A549 (cell line): ENCODE measurements at regions not wholly inside any gene's neighbourhood (a gene's known extent, or its start where the extent isn't known, plus 50 kb on each side); places are given as distances from the start of the nearest gene placed in this dataset.
A peak's percentile ranks its signal among the peaks of the same experiment; 100 is the strongest.

Experiments used
- ATAC-seq, 2 experiments: fragments of 200-7000 bp in 1 of 2; fragments of >200 bp in 1 of 2; cut with Nextera tagmentation in 1 of 2; cut with Tn5 transposase in 1 of 2; 3 replicates each; pipeline versions ENCODE4 v1.8.0 to v1.9.1; 2018 to 2020; ENCODE audit warnings: mild to moderate bottlenecking in 1 of 2, moderate library complexity in 1 of 2
- CTCF ChIA-PET: fragments of 300-600 bp; sonication (Branson Sonifier 250); formaldehyde crosslinking; extraction: SDS; loops from one replicate; lab custom pipeline; 2021; ENCODE audit warnings: antibody characterized with exemption, inconsistent platforms; lab: Yijun Ruan, JAX
- POLR2A ChIA-PET: fragments of 350-600 bp; formaldehyde crosslinking; extraction: SDS; loops from one replicate; lab custom pipeline; 2021; ENCODE audit warnings: antibody characterized with exemption, inconsistent platforms; lab: Yijun Ruan, JAX
- DNase-seq, 2 experiments: peaks; one replicate each; pipeline versions ENCODE4 v3.0.0 to v3.0.0-alpha.2; 2011 to 2016; ENCODE audit warnings: low read depth in 1 of 2, low spot score in 1 of 2
- FAIRE-seq: peaks from 2 replicates; lab custom pipeline; 2011; peaks lifted over from hg19 to GRCh38; lab: Jason Lieb, UNC
- H3K27ac ChIP-seq, 2 experiments: fragments of >200 bp; sonication (Bioruptor Twin); formaldehyde crosslinking; 3 replicates each; pipeline ENCODE4 v1.5.1; 2016 to 2017
- H3K4me1 ChIP-seq: fragments of >200 bp; sonication (Bioruptor Twin); formaldehyde crosslinking; 3 replicates; pipeline ENCODE4 v1.6.1; 2016
- H3K4me2 ChIP-seq: fragments of >200 bp; sonication (Bioruptor Twin); formaldehyde crosslinking; 3 replicates; pipeline ENCODE4 v1.6.1; 2016
- H3K4me3 ChIP-seq: fragments of >200 bp; sonication (Bioruptor Twin); formaldehyde crosslinking; 3 replicates; pipeline ENCODE4 v1.5.1; 2016
- H3K9me3 ChIP-seq: fragments of >200 bp; sonication (Bioruptor Twin); formaldehyde crosslinking; 3 replicates; pipeline ENCODE4 v1.6.1; 2016
- CBX2 ChIP-seq: fragments of 200-600 bp; sonication (generic); IDR thresholded peaks from 2 replicates; pipeline ENCODE4 v1.6.1; 2016; ENCODE audit warnings: low read depth, mild to moderate bottlenecking, borderline replicate concordance
- CBX8 ChIP-seq: fragments of 200-600 bp; sonication (generic); IDR thresholded peaks from 2 replicates; pipeline ENCODE4 v1.6.1; 2016
- CEBPB ChIP-seq, 2 experiments: fragments of >200 bp in 1 of 2; sonication (Bioruptor Twin) in 1 of 2; formaldehyde crosslinking in 1 of 2; IDR thresholded peaks; 2 replicates each; pipeline ENCODE4 v1.6.1; 2012 to 2016
- CHD2 ChIP-seq: fragments of 150-350 bp; IDR thresholded peaks from 2 replicates; pipeline ENCODE4 v1.6.1; 2014; ENCODE audit warnings: low read length; ENCODE audit not compliant: partially characterized antibody
- CHD4 ChIP-seq: fragments of 200-600 bp; sonication (generic); IDR thresholded peaks from 2 replicates; pipeline ENCODE4 v1.6.1; 2016; ENCODE audit warnings: antibody characterized with exemption, mild to moderate bottlenecking, borderline replicate concordance
- EP300 ChIP-seq, 2 experiments: fragments of >200 bp; sonication (Bioruptor Twin); formaldehyde crosslinking; IDR thresholded peaks; 2 replicates in 1 of 2; 3 replicates in 1 of 2; pipeline ENCODE4 v1.6.1; 2016 to 2017
- FOSB ChIP-seq: fragments of 250-450 bp; sonication (Bioruptor Pico); IDR thresholded peaks from 2 replicates; pipeline ENCODE4 v1.5.0; 2020; ENCODE audit warnings: mild to moderate bottlenecking, moderate library complexity
- FOXS1 ChIP-seq: fragments of 250-450 bp; sonication (Bioruptor Pico); IDR thresholded peaks from 2 replicates; pipeline ENCODE4 v1.5.0; 2020; ENCODE audit warnings: mild to moderate bottlenecking, moderate library complexity
- HOXA7 ChIP-seq: fragments of 250-450 bp; sonication (Bioruptor Pico); IDR thresholded peaks from 2 replicates; pipeline ENCODE4 v1.5.0; 2020; ENCODE audit warnings: mild to moderate bottlenecking, moderate library complexity
- HOXB13 ChIP-seq: fragments of 250-450 bp; sonication (Bioruptor Pico); IDR thresholded peaks from 2 replicates; pipeline ENCODE4 v1.5.0; 2020; ENCODE audit warnings: low read depth, mild to moderate bottlenecking, moderate library complexity
- HOXB5 ChIP-seq: fragments of 250-450 bp; sonication (Bioruptor Pico); IDR thresholded peaks from 2 replicates; pipeline ENCODE4 v1.5.0; 2020; ENCODE audit warnings: mild to moderate bottlenecking, moderate library complexity
- JUN ChIP-seq, 2 experiments: fragments of >200 bp; sonication (Bioruptor Twin); formaldehyde crosslinking; IDR thresholded peaks; 2 replicates in 1 of 2; 3 replicates in 1 of 2; pipeline ENCODE4 v1.6.1; 2016 to 2017
- JUNB ChIP-seq: fragments of >200 bp; sonication (Bioruptor Twin); formaldehyde crosslinking; IDR thresholded peaks from 2 replicates; pipeline ENCODE4 v1.6.1; 2016
- KDM5A ChIP-seq: fragments of 200-600 bp; sonication (generic); IDR thresholded peaks from 2 replicates; pipeline ENCODE4 v1.6.1; 2016; ENCODE audit warnings: antibody characterized with exemption, mild to moderate bottlenecking
- MAFK ChIP-seq: fragments of 450-650 bp; IDR thresholded peaks from 2 replicates; pipeline ENCODE4 v1.6.1; 2014; ENCODE audit not compliant: partially characterized antibody
- MYC ChIP-seq: IDR thresholded peaks from 2 replicates; pipeline ENCODE4 v1.6.1; 2012; ENCODE audit warnings: mild to moderate bottlenecking, inconsistent platforms, low read length, improper control_type of control experiment, borderline replicate concordance
- NPAS2 ChIP-seq: fragments of 250-450 bp; sonication (Bioruptor Pico); IDR thresholded peaks from 2 replicates; pipeline ENCODE4 v1.8.0; 2022; ENCODE audit warnings: mild to moderate bottlenecking, moderate library complexity, borderline replicate concordance
- NR3C1 ChIP-seq: fragments of >200 bp; sonication (Bioruptor Twin); formaldehyde crosslinking; IDR thresholded peaks from 3 replicates; pipeline ENCODE4 v1.6.1; 2017
- PHF8 ChIP-seq: fragments of 200-600 bp; sonication (generic); IDR thresholded peaks from 2 replicates; pipeline ENCODE4 v1.6.1; 2016; ENCODE audit warnings: low read depth, mild to moderate bottlenecking, antibody characterized with exemption, moderate library complexity, borderline replicate concordance
- RCOR1 ChIP-seq: fragments of 150-350 bp; IDR thresholded peaks from 2 replicates; pipeline ENCODE4 v1.6.1; 2014; ENCODE audit warnings: antibody characterized with exemption, low read length, low read depth
- RNF2 ChIP-seq: fragments of 200-600 bp; sonication (generic); IDR thresholded peaks from 2 replicates; pipeline ENCODE4 v1.6.1; 2016; ENCODE audit warnings: low read depth, mild to moderate bottlenecking, antibody characterized with exemption, moderate library complexity, borderline replicate concordance
- SMC3 ChIP-seq: fragments of >200 bp; sonication (Bioruptor Twin); formaldehyde crosslinking; IDR thresholded peaks from 3 replicates; pipeline ENCODE4 v1.6.1; 2018; ENCODE audit warnings: inconsistent platforms
- TFCP2L1 ChIP-seq: fragments of 250-450 bp; sonication (Bioruptor Pico); IDR thresholded peaks from 2 replicates; pipeline ENCODE4 v1.5.0; 2021; ENCODE audit warnings: mild to moderate bottlenecking
- ZFP36 ChIP-seq: fragments of 450-650 bp; IDR thresholded peaks from 2 replicates; pipeline ENCODE4 v1.6.1; 2014; ENCODE audit warnings: borderline replicate concordance; ENCODE audit not compliant: partially characterized antibody
- ZSCAN20 ChIP-seq: fragments of 250-450 bp; sonication (Bioruptor Pico); IDR thresholded peaks from 2 replicates; pipeline ENCODE4 v1.8.0; 2022; ENCODE audit warnings: mild to moderate bottlenecking, moderate library complexity
- WGBS: methylation state at CpG from one replicate; pipeline ENCODE4 v1.1.6; 2017; ENCODE audit errors: missing lambda C conversion rate; 5-methylcytosine and 5-hydroxymethylcytosine counted together
- TF ChIP-seq, protein P1 (sequence below): fragments of >200 bp; sonication (Bioruptor Twin); formaldehyde crosslinking; IDR thresholded peaks from 3 replicates; pipeline ENCODE4 v1.6.1; 2016
- TF ChIP-seq, protein P2 (sequence below): fragments of >200 bp; sonication (Bioruptor Twin); formaldehyde crosslinking; IDR thresholded peaks from 3 replicates; pipeline ENCODE4 v1.5.1; 2016
- TF ChIP-seq, protein P3 (sequence below): fragments of 250-450 bp; sonication (Bioruptor Pico); IDR thresholded peaks from 2 replicates; pipeline ENCODE4 v1.5.0; 2021; ENCODE audit warnings: mild to moderate bottlenecking, moderate library complexity, borderline replicate concordance
- TF ChIP-seq, protein P4 (sequence below): fragments of >200 bp; sonication (Bioruptor Twin); formaldehyde crosslinking; IDR thresholded peaks from 2 replicates; pipeline ENCODE4 v1.6.1; 2016
- TF ChIP-seq, protein P5 (sequence below): fragments of 250-450 bp; sonication (Bioruptor Pico); IDR thresholded peaks from 2 replicates; pipeline ENCODE4 v1.5.0; 2020; ENCODE audit warnings: low read depth, mild to moderate bottlenecking, moderate library complexity
- TF ChIP-seq, protein P6 (sequence below): IDR thresholded peaks from 2 replicates; pipeline ENCODE4 v1.6.1; 2012
- TF ChIP-seq, protein P7 (sequence below): fragments of 450-650 bp; IDR thresholded peaks from 2 replicates; pipeline ENCODE4 v1.6.1; 2014; ENCODE audit warnings: antibody characterized with exemption
- TF ChIP-seq, protein P8 (sequence below): IDR thresholded peaks from 2 replicates; pipeline ENCODE4 v1.6.1; 2012; ENCODE audit warnings: low read depth, borderline replicate concordance

DNA sequence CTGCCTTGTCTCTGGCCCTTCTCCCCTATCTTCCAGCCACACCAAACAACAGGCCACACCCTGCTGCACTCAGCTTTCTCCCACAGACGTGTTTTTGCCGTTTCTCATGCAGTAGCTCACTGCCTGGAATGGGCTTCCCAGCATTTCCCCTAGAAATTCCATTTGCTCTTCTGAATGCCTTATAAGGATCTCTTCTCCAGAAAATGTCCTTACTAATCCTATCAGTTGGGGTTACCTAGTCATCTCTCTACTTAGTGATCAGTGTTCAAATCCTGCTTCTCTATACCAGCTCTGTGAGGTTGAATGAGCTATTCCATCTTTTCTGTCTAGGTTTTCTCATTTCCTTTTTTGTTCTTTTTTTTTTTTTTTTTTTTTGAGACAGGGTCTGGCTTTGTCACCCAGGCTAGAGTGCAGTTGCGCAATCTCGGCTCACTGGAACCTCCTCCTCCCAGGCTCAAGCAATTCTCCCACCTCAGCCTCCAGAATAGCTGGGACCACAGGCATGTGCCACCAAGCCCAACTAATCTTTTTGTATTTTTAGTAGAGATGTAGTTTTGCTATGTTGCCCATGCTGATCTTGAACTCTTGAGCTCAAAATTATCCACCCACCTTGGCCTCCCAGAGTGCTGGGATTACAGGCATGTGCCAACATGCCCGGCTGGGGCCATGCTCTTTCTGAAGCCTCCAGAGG, 98.2 kb upstream of the CHD2 start:
- DNase-seq (peak in 1 of 2 experiments; percentile 86), ATAC-seq (peak in 1 of 2 experiments; percentile 3; a peak in 2 of 6 replicates)
- TF ChIP-seq, protein P1, sequence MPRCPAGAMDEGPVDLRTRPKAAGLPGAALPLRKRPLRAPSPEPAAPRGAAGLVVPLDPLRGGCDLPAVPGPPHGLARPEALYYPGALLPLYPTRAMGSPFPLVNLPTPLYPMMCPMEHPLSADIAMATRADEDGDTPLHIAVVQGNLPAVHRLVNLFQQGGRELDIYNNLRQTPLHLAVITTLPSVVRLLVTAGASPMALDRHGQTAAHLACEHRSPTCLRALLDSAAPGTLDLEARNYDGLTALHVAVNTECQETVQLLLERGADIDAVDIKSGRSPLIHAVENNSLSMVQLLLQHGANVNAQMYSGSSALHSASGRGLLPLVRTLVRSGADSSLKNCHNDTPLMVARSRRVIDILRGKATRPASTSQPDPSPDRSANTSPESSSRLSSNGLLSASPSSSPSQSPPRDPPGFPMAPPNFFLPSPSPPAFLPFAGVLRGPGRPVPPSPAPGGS, result no peak
- TF ChIP-seq RNF2 (no peak), FOXS1 (CRISPR knock-in tag) (no peak; the same call in 1 of the 2 replicates), EP300 (IDR thresholded peaks at IDR 0.05) (no peak), JUN (IDR thresholded peaks at IDR 0.05) (no peak), HOXA7 (no peak), CHD4 (no peak), MAFK (no peak), KDM5A (no peak), CHD2 (no peak), NPAS2 (no peak), RCOR1 (no peak), ZFP36 (no peak), NR3C1 (no peak), MYC (no peak), CBX8 (no peak), TFCP2L1 (CRISPR knock-in tag) (0 out of 2 replicates have a peak, but pooled peaks have one; percentile 63), JUNB (no peak), FOSB (CRISPR knock-in tag) (no peak), CEBPB (IDR thresholded peaks at IDR 0.05) (peak; percentile 96 to 99), PHF8 (no peak), CBX2 (no peak), ZSCAN20 (CRISPR knock-in tag) (peak; percentile 59; the same call in 1 of the 2 replicates), HOXB13 (CRISPR knock-in tag) (peak; percentile 74; the same call in 1 of the 2 replicates), HOXB5 (CRISPR knock-in tag) (peak; percentile 43; the same call in 1 of the 2 replicates), SMC3 (no peak)
- TF ChIP-seq, protein P2, sequence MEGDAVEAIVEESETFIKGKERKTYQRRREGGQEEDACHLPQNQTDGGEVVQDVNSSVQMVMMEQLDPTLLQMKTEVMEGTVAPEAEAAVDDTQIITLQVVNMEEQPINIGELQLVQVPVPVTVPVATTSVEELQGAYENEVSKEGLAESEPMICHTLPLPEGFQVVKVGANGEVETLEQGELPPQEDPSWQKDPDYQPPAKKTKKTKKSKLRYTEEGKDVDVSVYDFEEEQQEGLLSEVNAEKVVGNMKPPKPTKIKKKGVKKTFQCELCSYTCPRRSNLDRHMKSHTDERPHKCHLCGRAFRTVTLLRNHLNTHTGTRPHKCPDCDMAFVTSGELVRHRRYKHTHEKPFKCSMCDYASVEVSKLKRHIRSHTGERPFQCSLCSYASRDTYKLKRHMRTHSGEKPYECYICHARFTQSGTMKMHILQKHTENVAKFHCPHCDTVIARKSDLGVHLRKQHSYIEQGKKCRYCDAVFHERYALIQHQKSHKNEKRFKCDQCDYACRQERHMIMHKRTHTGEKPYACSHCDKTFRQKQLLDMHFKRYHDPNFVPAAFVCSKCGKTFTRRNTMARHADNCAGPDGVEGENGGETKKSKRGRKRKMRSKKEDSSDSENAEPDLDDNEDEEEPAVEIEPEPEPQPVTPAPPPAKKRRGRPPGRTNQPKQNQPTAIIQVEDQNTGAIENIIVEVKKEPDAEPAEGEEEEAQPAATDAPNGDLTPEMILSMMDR, result no peak
- TF ChIP-seq, protein P3, sequence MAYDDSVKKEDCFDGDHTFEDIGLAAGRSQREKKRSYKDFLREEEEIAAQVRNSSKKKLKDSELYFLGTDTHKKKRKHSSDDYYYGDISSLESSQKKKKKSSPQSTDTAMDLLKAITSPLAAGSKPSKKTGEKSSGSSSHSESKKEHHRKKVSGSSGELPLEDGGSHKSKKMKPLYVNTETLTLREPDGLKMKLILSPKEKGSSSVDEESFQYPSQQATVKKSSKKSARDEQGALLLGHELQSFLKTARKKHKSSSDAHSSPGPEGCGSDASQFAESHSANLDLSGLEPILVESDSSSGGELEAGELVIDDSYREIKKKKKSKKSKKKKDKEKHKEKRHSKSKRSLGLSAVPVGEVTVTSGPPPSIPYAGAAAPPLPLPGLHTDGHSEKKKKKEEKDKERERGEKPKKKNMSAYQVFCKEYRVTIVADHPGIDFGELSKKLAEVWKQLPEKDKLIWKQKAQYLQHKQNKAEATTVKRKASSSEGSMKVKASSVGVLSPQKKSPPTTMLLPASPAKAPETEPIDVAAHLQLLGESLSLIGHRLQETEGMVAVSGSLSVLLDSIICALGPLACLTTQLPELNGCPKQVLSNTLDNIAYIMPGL (CRISPR knock-in tag), result no peak
- TF ChIP-seq, protein P4, sequence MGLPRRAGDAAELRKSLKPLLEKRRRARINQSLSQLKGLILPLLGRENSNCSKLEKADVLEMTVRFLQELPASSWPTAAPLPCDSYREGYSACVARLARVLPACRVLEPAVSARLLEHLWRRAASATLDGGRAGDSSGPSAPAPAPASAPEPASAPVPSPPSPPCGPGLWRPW, result no peak
- TF ChIP-seq, protein P5, sequence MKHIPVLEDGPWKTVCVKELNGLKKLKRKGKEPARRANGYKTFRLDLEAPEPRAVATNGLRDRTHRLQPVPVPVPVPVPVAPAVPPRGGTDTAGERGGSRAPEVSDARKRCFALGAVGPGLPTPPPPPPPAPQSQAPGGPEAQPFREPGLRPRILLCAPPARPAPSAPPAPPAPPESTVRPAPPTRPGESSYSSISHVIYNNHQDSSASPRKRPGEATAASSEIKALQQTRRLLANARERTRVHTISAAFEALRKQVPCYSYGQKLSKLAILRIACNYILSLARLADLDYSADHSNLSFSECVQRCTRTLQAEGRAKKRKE (CRISPR knock-in tag), result 0 out of 2 replicates have a peak, but pooled peaks have one; percentile 16
- TF ChIP-seq, protein P6, sequence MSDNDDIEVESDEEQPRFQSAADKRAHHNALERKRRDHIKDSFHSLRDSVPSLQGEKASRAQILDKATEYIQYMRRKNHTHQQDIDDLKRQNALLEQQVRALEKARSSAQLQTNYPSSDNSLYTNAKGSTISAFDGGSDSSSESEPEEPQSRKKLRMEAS, result no peak
- TF ChIP-seq, protein P7, sequence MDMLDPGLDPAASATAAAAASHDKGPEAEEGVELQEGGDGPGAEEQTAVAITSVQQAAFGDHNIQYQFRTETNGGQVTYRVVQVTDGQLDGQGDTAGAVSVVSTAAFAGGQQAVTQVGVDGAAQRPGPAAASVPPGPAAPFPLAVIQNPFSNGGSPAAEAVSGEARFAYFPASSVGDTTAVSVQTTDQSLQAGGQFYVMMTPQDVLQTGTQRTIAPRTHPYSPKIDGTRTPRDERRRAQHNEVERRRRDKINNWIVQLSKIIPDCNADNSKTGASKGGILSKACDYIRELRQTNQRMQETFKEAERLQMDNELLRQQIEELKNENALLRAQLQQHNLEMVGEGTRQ, result no peak
- TF ChIP-seq, protein P8, sequence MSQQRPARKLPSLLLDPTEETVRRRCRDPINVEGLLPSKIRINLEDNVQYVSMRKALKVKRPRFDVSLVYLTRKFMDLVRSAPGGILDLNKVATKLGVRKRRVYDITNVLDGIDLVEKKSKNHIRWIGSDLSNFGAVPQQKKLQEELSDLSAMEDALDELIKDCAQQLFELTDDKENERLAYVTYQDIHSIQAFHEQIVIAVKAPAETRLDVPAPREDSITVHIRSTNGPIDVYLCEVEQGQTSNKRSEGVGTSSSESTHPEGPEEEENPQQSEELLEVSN, result no peak

More for the DNA sequence above, 98.2 kb upstream of the CHD2 start:
- ChIA-PET POLR2A (interaction anchor here (0.6 to 1.8 kb wide), 5 partner anchors 9 to 106 kb away, joined by 4 to 14 read pairs (median 4); no protein-coding TSS in a partner anchor), CTCF (interaction anchor here (0.6 to 2.7 kb wide), 11 partner anchors 8 to 579 kb away, joined by 3 to 23 read pairs (median 4); no protein-coding TSS in a partner anchor)
- WGBS, result 59% methylated on average over 5 of the region's 5 CpGs
- H3K4me3 ChIP-seq, result no peak overlapping the region
- peaks cover 49% of the 10 kb centered on the region for H3K4me1 ChIP-seq
- H3K4me2 ChIP-seq, result peak overlapping the region; percentile 32
- H3K27ac ChIP-seq, result peak overlapping the region; percentile 77 to 90
- H3K9me3 ChIP-seq, result no peaks in the 10 kb centered on the region
- FAIRE-seq, result no peak
